SU-DHL-6 (cell line): ENCODE measurements at regions not wholly inside any gene's neighbourhood (a gene's known extent, or its start where the extent isn't known, plus 50 kb on each side); places are given as distances from the start of the nearest gene placed in this dataset.

Experiments
- CTCF ChIP-seq: fragments of 200-600 bp; sonication (generic); IDR thresholded peaks from one replicate; pipeline ENCODE4 v1.5.1; 2017; ENCODE audit warnings: antibody characterized with exemption, mild to moderate bottlenecking, low read length, moderate library complexity; ENCODE audit not compliant: insufficient read depth, poor library complexity, severe bottlenecking
- EZH2phosphoT487 ChIP-seq: fragments of 200-600 bp; sonication (generic), shearing (Covaris generic); conservative IDR thresholded peaks from 2 replicates; pipeline ENCODE4 v1.6.1; 2018; ENCODE audit warnings: mild to moderate bottlenecking, antibody characterized with exemption, low read length, moderate library complexity, mixed read lengths

GRCh38 chr5:102700916-102701315 is 54.2 kb upstream of the PAM start:
- TF ChIP-seq EZH2phosphoT487: no peak
- no peak for TF ChIP-seq CTCF
